AG09319 (cell line): ENCODE measurements at regions not wholly inside any gene's neighbourhood (a gene's known extent, or its start where the extent isn't known, plus 50 kb on each side); places are given as distances from the start of the nearest gene placed in this dataset.

Experiments used
- DNase-seq: peaks from one replicate; pipeline ENCODE4 v3.0.0-alpha.2; 2010; ENCODE audit warnings: low read depth; ENCODE audit errors: extremely low read depth
- CTCF ChIP-seq: IDR thresholded peaks from 2 replicates; pipeline ENCODE4 v1.5.1; 2011; ENCODE audit warnings: low read depth, mild to moderate bottlenecking, inconsistent platforms, low read length, moderate library complexity

GRCh38 chr2:19208479-19209199, 149.8 kb downstream of the OSR1 start:
- DNase-seq, result no peak
- no peak for TF ChIP-seq CTCF

- DNase-seq, result no peak
- TF ChIP-seq CTCF, result no peak
Measured at GRCh38 chr2:19207452-19207851, 151.0 kb downstream of the OSR1 start.

- no peak for DNase-seq
- no peak for TF ChIP-seq CTCF
Measured at GRCh38 chr2:19205983-19206533, 152.4 kb downstream of the OSR1 start.

- TF ChIP-seq CTCF, result no peak
- no peak for DNase-seq
Measured at GRCh38 chr2:19203866-19204265, 154.6 kb downstream of the OSR1 start.

GRCh38 chr2:19201911-19202462, 156.4 kb downstream of the OSR1 start:
- DNase-seq, result no peak
- no peak for TF ChIP-seq CTCF

GRCh38 chr2:19198381-19198780, 160.0 kb downstream of the OSR1 start:
- DNase-seq, result no peak
- TF ChIP-seq CTCF, result no peak

GRCh38 chr2:19195661-19196060, 162.8 kb downstream of the OSR1 start:
- no peak for TF ChIP-seq CTCF
- DNase-seq, result no peak
